ENCODE measurements at regions not wholly inside any gene's neighbourhood (a gene's known extent, or its start where the extent isn't known, plus 50 kb on each side); places are given as distances from the start of the nearest gene placed in this dataset.

GRCh38 chr2:21452678-21453077, 328.9 kb downstream of the TDRD15 start:
- CTCF ChIA-PET (ENCODE audit: low intra/inter-chr PET ratio, low total read pairs), result no interaction called here
- no peaks in the 10 kb centered on the region for H3K4me1 ChIP-seq (ENCODE audit: insufficient read depth, low read length)
- FAIRE-seq (no peak), ATAC-seq (no peak), DNase-seq (ENCODE audit: low spot score) (no peak)
- H3K27me3 ChIP-seq (ENCODE audit: control insufficient read depth in 1 of 2, insufficient read depth in 2 of 2, low read length in 2 of 2), result 0 out of 5 replicates have a peak, but pooled peaks cover 0 to 3% of the 10 kb centered on the region in 2 experiments
- H3K9ac ChIP-seq (ENCODE audit: insufficient read depth, low read depth, low read length), result no peak overlapping the region
- H3K9me3 ChIP-seq (ENCODE audit: low read length), result no peaks in the 10 kb centered on the region
- TF ChIP-seq ZNF878 (CRISPR knock-in tag; IDR thresholded peaks at IDR 0.05) (no peak), RNF219 (CRISPR knock-in tag; IDR thresholded peaks at IDR 0.05) (no peak), BRF2 (CRISPR knock-in tag; IDR thresholded peaks at IDR 0.05) (no peak), MAFG (CRISPR knock-in tag; IDR thresholded peaks at IDR 0.05) (no peak), THAP9 (CRISPR knock-in tag; IDR thresholded peaks at IDR 0.05; ENCODE audit: borderline replicate concordance) (no peak), AHDC1 (CRISPR knock-in tag; IDR thresholded peaks at IDR 0.05; ENCODE audit: borderline replicate concordance) (no peak)
- H2AFZ ChIP-seq (ENCODE audit: low read length), result no peak overlapping the region
- WGBS (ENCODE audit: low lambda C conversion rate), result 10% methylated on average over 5 of the region's 5 CpGs
- no TSS peak for BruUV-seq (replicated peaks)
- H3K4me2 ChIP-seq (ENCODE audit: low read depth, low read length), result no peak overlapping the region
- intact Hi-C loops (cut with micrococcal nuclease; ENCODE audit: unreplicated experiment), result no loop called here
- H3K27ac ChIP-seq (ENCODE audit: extremely low read length, insufficient read depth, low read length), result no peak overlapping the region
- H4K20me1 ChIP-seq (ENCODE audit: insufficient read depth, low read length), result no peaks in the 10 kb centered on the region
- in situ Hi-C loops (cut with HindIII; ENCODE audit: extremely low pct_ligation_motif_present, low pct_unique_long_range_greater_than_20kb), result no loop called here
- POLR2A ChIA-PET, result no interaction called here
- no peaks in the 10 kb centered on the region for H3K36me3 ChIP-seq (replicated peaks in 1 of 2; ENCODE audit: control insufficient read depth in 1 of 2, insufficient read depth in 2 of 2, low read length in 2 of 2)
- H3K4me3 ChIP-seq (replicated peaks in 1 of 3; ENCODE audit: insufficient read depth in 1 of 3, low read depth in 2 of 3, low read length in 3 of 3), result no peak overlapping the region
- no peaks in the 10 kb centered on the region for H3K79me2 ChIP-seq (ENCODE audit: insufficient read depth, low read length)

All from HepG2 (cell line).